ENCODE measurements at regions not wholly inside any gene's neighbourhood (a gene's known extent, or its start where the extent isn't known, plus 50 kb on each side); places are given as distances from the start of the nearest gene placed in this dataset.

- WGBS: 97% methylated on average over 2 of the region's 2 CpGs
- Histone ChIP-seq H3K9me3 (ENCODE audit: control insufficient read depth in 2 of 2, insufficient read depth in 1 of 2, low read length in 1 of 2) (peaks cover 0 to 2% of the 10 kb centered on the region in 2 donors), H3K4me3 (ENCODE audit: low read length in 2 of 2) (no peak overlapping the region), H3K4me1 (ENCODE audit: control insufficient read depth in 2 of 2, insufficient read depth in 2 of 2, low read length in 2 of 2) (no peaks in the 10 kb centered on the region), H3K27ac (ENCODE audit: low read depth in 1 of 2, low read length in 1 of 2) (no peak overlapping the region), H3K36me3 (ENCODE audit: control insufficient read depth in 2 of 2, insufficient read depth in 2 of 2, low read length in 1 of 2) (no peaks in the 10 kb centered on the region), H3K27me3 (ENCODE audit: control insufficient read depth in 2 of 2, insufficient read depth in 1 of 2, low read length in 1 of 2) (no peaks in the 10 kb centered on the region)
- no peak for DNase-seq (ENCODE audit: low read depth in 6 of 9, low spot score in 9 of 9)
Observed at GRCh38 chr13:88377852-88378251, 706.7 kb downstream of the SLITRK5 start.

GRCh38 chr13:88384542-88384941 is 713.4 kb downstream of the SLITRK5 start:
- no peak overlapping the region for H3K27ac ChIP-seq (ENCODE audit: low read depth in 1 of 2, low read length in 1 of 2)
- H3K4me1 ChIP-seq (ENCODE audit: control insufficient read depth in 2 of 2, insufficient read depth in 2 of 2, low read length in 2 of 2): no peaks in the 10 kb centered on the region
- no peak for DNase-seq (ENCODE audit: low read depth in 6 of 9, low spot score in 9 of 9)
- no peak overlapping the region for H3K4me3 ChIP-seq (ENCODE audit: low read length in 2 of 2)
- no peaks in the 10 kb centered on the region for H3K36me3 ChIP-seq (ENCODE audit: control insufficient read depth in 2 of 2, insufficient read depth in 2 of 2, low read length in 1 of 2)
- no peaks in the 10 kb centered on the region for H3K27me3 ChIP-seq (ENCODE audit: control insufficient read depth in 2 of 2, insufficient read depth in 1 of 2, low read length in 1 of 2)
- no peaks in the 10 kb centered on the region for H3K9me3 ChIP-seq (ENCODE audit: control insufficient read depth in 2 of 2, insufficient read depth in 1 of 2, low read length in 1 of 2)

- H3K4me1 ChIP-seq (ENCODE audit: control insufficient read depth in 2 of 2, insufficient read depth in 2 of 2, low read length in 2 of 2): no peaks in the 10 kb centered on the region
- no peak for DNase-seq (ENCODE audit: low read depth in 6 of 9, low spot score in 9 of 9)
Observed at GRCh38 chr13:88395804-88396203, 724.6 kb downstream of the SLITRK5 start.

GRCh38 chr13:88411696-88412095 is 740.5 kb downstream of the SLITRK5 start:
- Histone ChIP-seq H3K4me3 (ENCODE audit: low read length in 2 of 2) (no peak overlapping the region), H3K27me3 (ENCODE audit: control insufficient read depth in 2 of 2, insufficient read depth in 1 of 2, low read length in 1 of 2) (no peaks in the 10 kb centered on the region), H3K9me3 (ENCODE audit: control insufficient read depth in 2 of 2, insufficient read depth in 1 of 2, low read length in 1 of 2) (no peaks in the 10 kb centered on the region), H3K4me1 (ENCODE audit: control insufficient read depth in 2 of 2, insufficient read depth in 2 of 2, low read length in 2 of 2) (no peaks in the 10 kb centered on the region), H3K27ac (ENCODE audit: low read depth in 1 of 2, low read length in 1 of 2) (no peak overlapping the region), H3K36me3 (ENCODE audit: control insufficient read depth in 2 of 2, insufficient read depth in 2 of 2, low read length in 1 of 2) (no peaks in the 10 kb centered on the region)
- 91% methylated on average over 2 of the region's 2 CpGs for WGBS
- no peak for DNase-seq (ENCODE audit: low read depth in 6 of 9, low spot score in 9 of 9)

More at GRCh38 chr13:88395804-88396203, 724.6 kb downstream of the SLITRK5 start:
- Histone ChIP-seq H3K9me3 (ENCODE audit: control insufficient read depth in 2 of 2, insufficient read depth in 1 of 2, low read length in 1 of 2) (no peaks in the 10 kb centered on the region), H3K36me3 (ENCODE audit: control insufficient read depth in 2 of 2, insufficient read depth in 2 of 2, low read length in 1 of 2) (no peaks in the 10 kb centered on the region), H3K27me3 (ENCODE audit: control insufficient read depth in 2 of 2, insufficient read depth in 1 of 2, low read length in 1 of 2) (no peaks in the 10 kb centered on the region), H3K27ac (ENCODE audit: low read depth in 1 of 2, low read length in 1 of 2) (no peak overlapping the region), H3K4me3 (ENCODE audit: low read length in 2 of 2) (no peak overlapping the region)

- Histone ChIP-seq H3K4me3 (ENCODE audit: low read length in 2 of 2) (no peak overlapping the region), H3K4me1 (ENCODE audit: control insufficient read depth in 2 of 2, insufficient read depth in 2 of 2, low read length in 2 of 2) (no peaks in the 10 kb centered on the region), H3K27ac (ENCODE audit: low read depth in 1 of 2, low read length in 1 of 2) (no peak overlapping the region), H3K9me3 (ENCODE audit: control insufficient read depth in 2 of 2, insufficient read depth in 1 of 2, low read length in 1 of 2) (no peaks in the 10 kb centered on the region), H3K36me3 (ENCODE audit: control insufficient read depth in 2 of 2, insufficient read depth in 2 of 2, low read length in 1 of 2) (no peaks in the 10 kb centered on the region), H3K27me3 (ENCODE audit: control insufficient read depth in 2 of 2, insufficient read depth in 1 of 2, low read length in 1 of 2) (no peaks in the 10 kb centered on the region)
- DNase-seq (ENCODE audit: low read depth in 6 of 9, low spot score in 9 of 9): no peak
- 95% methylated on average over 1 of the region's 1 CpG for WGBS
Observed at GRCh38 chr13:88417801-88418200, 746.6 kb downstream of the SLITRK5 start.

- Histone ChIP-seq H3K27ac (ENCODE audit: low read depth in 1 of 2, low read length in 1 of 2) (no peak overlapping the region), H3K4me3 (ENCODE audit: low read length in 2 of 2) (no peak overlapping the region), H3K9me3 (ENCODE audit: control insufficient read depth in 2 of 2, insufficient read depth in 1 of 2, low read length in 1 of 2) (no peaks in the 10 kb centered on the region), H3K36me3 (ENCODE audit: control insufficient read depth in 2 of 2, insufficient read depth in 2 of 2, low read length in 1 of 2) (no peaks in the 10 kb centered on the region), H3K4me1 (ENCODE audit: control insufficient read depth in 2 of 2, insufficient read depth in 2 of 2, low read length in 2 of 2) (no peaks in the 10 kb centered on the region), H3K27me3 (ENCODE audit: control insufficient read depth in 2 of 2, insufficient read depth in 1 of 2, low read length in 1 of 2) (no peaks in the 10 kb centered on the region)
- DNase-seq (ENCODE audit: low read depth in 6 of 9, low spot score in 9 of 9): no peak
Observed at GRCh38 chr13:88424463-88424862, 753.3 kb downstream of the SLITRK5 start.

- no peak overlapping the region for H3K27ac ChIP-seq (ENCODE audit: low read depth in 1 of 2, low read length in 1 of 2)
- no peak for DNase-seq (ENCODE audit: low read depth in 6 of 9, low spot score in 9 of 9)
- no peaks in the 10 kb centered on the region for H3K4me1 ChIP-seq (ENCODE audit: control insufficient read depth in 2 of 2, insufficient read depth in 2 of 2, low read length in 2 of 2)
Observed at GRCh38 chr13:88426661-88427060, 755.5 kb downstream of the SLITRK5 start.

GRCh38 chr13:88429862-88430261 is 758.7 kb downstream of the SLITRK5 start:
- WGBS: 98% methylated on average over 2 of the region's 2 CpGs
- H3K27me3 ChIP-seq (ENCODE audit: control insufficient read depth in 2 of 2, insufficient read depth in 1 of 2, low read length in 1 of 2): no peaks in the 10 kb centered on the region
- no peak overlapping the region for H3K4me3 ChIP-seq (ENCODE audit: low read length in 2 of 2)
- H3K27ac ChIP-seq (ENCODE audit: low read depth in 1 of 2, low read length in 1 of 2): no peak overlapping the region
- no peaks in the 10 kb centered on the region for H3K4me1 ChIP-seq (ENCODE audit: control insufficient read depth in 2 of 2, insufficient read depth in 2 of 2, low read length in 2 of 2)
- H3K9me3 ChIP-seq (ENCODE audit: control insufficient read depth in 2 of 2, insufficient read depth in 1 of 2, low read length in 1 of 2): no peaks in the 10 kb centered on the region
- no peak for DNase-seq (ENCODE audit: low read depth in 6 of 9, low spot score in 9 of 9)
- no peaks in the 10 kb centered on the region for H3K36me3 ChIP-seq (ENCODE audit: control insufficient read depth in 2 of 2, insufficient read depth in 2 of 2, low read length in 1 of 2)

More at GRCh38 chr13:88426661-88427060, 755.5 kb downstream of the SLITRK5 start:
- Histone ChIP-seq H3K27me3 (ENCODE audit: control insufficient read depth in 2 of 2, insufficient read depth in 1 of 2, low read length in 1 of 2) (no peaks in the 10 kb centered on the region), H3K9me3 (ENCODE audit: control insufficient read depth in 2 of 2, insufficient read depth in 1 of 2, low read length in 1 of 2) (no peaks in the 10 kb centered on the region), H3K4me3 (ENCODE audit: low read length in 2 of 2) (no peak overlapping the region), H3K36me3 (ENCODE audit: control insufficient read depth in 2 of 2, insufficient read depth in 2 of 2, low read length in 1 of 2) (no peaks in the 10 kb centered on the region)

GRCh38 chr13:88434953-88435352 is 763.8 kb downstream of the SLITRK5 start:
- DNase-seq (ENCODE audit: low read depth in 6 of 9, low spot score in 9 of 9): no peak
- WGBS: 95% methylated on average over 6 of the region's 6 CpGs
- H3K36me3 ChIP-seq (ENCODE audit: control insufficient read depth in 2 of 2, insufficient read depth in 2 of 2, low read length in 1 of 2): no peaks in the 10 kb centered on the region
- no peak overlapping the region for H3K4me3 ChIP-seq (ENCODE audit: low read length in 2 of 2)
- no peaks in the 10 kb centered on the region for H3K9me3 ChIP-seq (ENCODE audit: control insufficient read depth in 2 of 2, insufficient read depth in 1 of 2, low read length in 1 of 2)
- no peak overlapping the region for H3K27ac ChIP-seq (ENCODE audit: low read depth in 1 of 2, low read length in 1 of 2)
- H3K4me1 ChIP-seq (ENCODE audit: control insufficient read depth in 2 of 2, insufficient read depth in 2 of 2, low read length in 2 of 2): no peaks in the 10 kb centered on the region
- no peaks in the 10 kb centered on the region for H3K27me3 ChIP-seq (ENCODE audit: control insufficient read depth in 2 of 2, insufficient read depth in 1 of 2, low read length in 1 of 2)

GRCh38 chr13:88436974-88437373 is 765.8 kb downstream of the SLITRK5 start:
- no peak for DNase-seq (ENCODE audit: low read depth in 6 of 9, low spot score in 9 of 9)
- WGBS: 94% methylated on average over 1 of the region's 1 CpG
- no peaks in the 10 kb centered on the region for H3K36me3 ChIP-seq (ENCODE audit: control insufficient read depth in 2 of 2, insufficient read depth in 2 of 2, low read length in 1 of 2)

More at GRCh38 chr13:88436974-88437373, 765.8 kb downstream of the SLITRK5 start:
- H3K4me3 ChIP-seq (ENCODE audit: low read length in 2 of 2): no peak overlapping the region
- no peak overlapping the region for H3K27ac ChIP-seq (ENCODE audit: low read depth in 1 of 2, low read length in 1 of 2)
- H3K27me3 ChIP-seq (ENCODE audit: control insufficient read depth in 2 of 2, insufficient read depth in 1 of 2, low read length in 1 of 2): no peaks in the 10 kb centered on the region
- H3K9me3 ChIP-seq (ENCODE audit: control insufficient read depth in 2 of 2, insufficient read depth in 1 of 2, low read length in 1 of 2): no peaks in the 10 kb centered on the region
- no peaks in the 10 kb centered on the region for H3K4me1 ChIP-seq (ENCODE audit: control insufficient read depth in 2 of 2, insufficient read depth in 2 of 2, low read length in 2 of 2)

Data from thymus (tissue), 11 donors.